GM21390 (cell line): ENCODE measurements at regions not wholly inside any gene's neighbourhood (a gene's known extent, or its start where the extent isn't known, plus 50 kb on each side); places are given as distances from the start of the nearest gene placed in this dataset.

Experiments used
- ATAC-seq: cut with Tn5 transposase; IDR thresholded peaks from one replicate; pipeline ENCODE4 v1.9.1; 2021; ENCODE audit not compliant: unreplicated experiment

DNA sequence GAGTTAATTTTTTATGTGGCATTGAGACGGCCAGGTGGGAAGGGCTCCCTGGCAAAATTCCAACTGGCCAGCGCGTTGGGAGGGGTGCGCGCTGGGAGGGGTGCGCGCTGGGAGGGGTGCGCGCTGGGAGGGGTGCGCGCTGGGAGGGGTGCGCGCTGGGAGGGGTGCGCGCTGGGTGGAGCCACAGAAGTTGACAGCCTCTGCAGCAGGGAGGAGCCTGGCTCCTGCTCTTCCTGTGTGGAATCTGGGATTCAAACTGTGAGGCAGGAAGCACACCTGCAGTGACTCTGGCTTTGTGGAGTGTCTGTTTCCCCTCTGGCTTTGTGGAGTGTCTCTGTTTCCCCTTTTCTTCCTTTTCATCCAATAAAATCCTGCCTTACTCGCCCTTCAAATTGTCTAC, 147.9 kb upstream of the CBLN2 start:
- ATAC-seq: no peak

DNA sequence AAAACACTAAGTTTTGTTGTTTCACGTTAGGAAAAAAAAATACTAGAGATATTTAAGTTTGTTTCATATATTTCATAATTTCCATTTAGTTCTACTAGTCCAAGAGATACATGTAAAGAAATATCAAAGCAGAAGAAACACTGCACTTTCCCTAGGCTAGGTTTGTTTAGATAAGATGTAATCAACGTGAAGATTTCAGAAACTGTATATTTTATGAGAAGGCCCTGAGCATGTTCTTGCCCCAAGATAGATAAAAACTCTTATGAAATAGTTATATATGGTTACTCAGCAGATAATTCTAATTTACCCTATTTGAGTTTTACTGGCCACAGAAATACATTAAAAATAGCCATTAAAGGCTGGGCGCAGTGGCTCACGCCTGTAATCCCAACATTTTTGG, 143.6 kb upstream of the CBLN2 start:
- no peak for ATAC-seq

DNA sequence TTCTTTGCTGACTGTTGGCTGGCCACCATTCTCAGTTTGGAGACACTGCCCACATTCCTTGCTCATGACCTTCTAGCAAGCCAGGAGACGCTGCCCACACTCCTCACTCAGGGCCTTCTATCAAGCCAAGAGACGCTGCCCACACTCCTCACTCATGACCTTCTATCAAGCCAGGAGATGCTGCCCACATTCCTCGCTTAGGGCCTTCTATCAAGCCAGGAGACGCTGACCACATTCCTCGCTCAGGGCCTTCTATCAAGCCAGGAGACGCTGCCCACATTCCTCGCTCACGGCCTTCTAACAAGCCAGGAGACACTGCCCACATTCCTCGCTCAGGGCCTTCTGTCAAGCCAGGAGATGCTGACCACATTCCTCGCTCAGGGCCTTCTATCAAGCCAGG, 131.3 kb upstream of the CBLN2 start:
- ATAC-seq: no peak

DNA sequence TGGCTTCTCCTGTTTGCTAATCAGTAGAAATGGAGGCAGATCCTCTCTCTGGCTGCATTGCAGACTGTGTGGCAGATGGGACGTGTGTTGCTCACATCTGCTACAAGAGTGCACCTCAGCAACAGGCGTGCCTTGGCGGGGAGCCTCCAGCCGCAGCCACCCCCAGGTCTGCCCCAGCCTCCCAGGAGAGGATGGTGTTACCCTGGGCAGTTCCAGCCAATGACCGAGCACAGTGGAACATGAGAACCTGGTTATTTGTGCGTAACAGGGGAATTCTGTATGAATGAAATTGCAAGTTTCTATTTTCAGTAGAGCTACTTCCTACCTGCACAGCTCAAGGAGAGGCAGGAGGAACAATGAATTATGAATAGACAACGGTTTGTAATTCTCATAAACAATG, 130.6 kb upstream of the CBLN2 start:
- peak; percentile 87 for ATAC-seq

DNA sequence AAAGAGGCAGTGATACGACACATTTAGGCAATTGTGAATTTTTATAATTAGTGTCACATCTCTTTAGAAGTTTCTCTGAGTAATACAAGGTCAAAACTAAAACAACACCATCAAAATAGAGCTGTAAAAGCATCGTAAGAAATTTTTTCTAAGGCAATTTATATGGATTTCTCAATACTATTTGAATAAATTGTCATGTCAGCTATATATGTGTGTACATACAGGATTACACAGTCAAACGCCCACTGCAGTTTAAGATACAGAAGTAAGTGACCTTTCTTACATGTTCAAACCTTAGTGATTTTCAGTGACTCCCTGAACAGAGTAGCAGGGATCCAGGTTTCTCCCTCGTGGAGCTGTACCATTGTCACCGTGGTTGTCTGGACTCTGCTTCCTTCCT, 129.1 kb upstream of the CBLN2 start:
- no peak for ATAC-seq

DNA sequence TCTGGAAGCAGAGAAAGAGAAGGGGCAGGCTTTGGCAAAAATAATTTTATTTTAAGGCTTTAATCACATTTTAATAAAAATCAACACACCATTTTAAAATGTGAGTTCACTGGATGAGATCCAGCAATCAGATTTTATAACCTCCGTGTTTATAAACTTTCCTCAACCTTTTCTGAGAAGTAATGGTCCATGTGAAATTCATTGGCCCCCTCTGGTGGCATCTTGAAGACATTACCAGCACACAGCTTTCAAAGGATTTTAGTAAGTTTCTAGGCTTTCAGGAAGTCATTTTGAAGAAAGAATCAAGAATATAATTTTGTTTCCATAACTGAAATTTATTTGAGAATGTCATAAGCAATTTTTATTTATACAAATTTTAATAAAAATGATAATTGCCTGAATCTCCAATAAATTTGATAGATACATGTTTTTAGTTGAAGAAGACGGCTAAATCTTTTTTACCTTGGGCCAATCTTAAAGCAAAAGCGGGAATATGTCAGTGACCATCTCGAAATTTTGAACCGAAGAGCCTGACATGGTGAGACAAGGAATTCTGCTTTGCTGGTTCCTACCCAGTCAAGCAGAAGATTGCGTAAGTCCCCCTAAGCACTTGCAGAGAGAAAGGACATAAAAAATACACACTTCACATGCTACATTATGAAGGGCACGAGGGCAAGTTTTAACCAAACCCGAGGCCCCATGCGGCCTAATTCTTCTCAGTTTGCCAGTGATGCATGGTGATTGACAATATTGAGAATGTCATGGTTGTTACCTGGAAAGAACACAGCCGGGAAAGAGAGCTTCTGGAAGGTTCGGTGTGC, 128.4 kb upstream of the CBLN2 start:
- ATAC-seq: peak; percentile 47

DNA sequence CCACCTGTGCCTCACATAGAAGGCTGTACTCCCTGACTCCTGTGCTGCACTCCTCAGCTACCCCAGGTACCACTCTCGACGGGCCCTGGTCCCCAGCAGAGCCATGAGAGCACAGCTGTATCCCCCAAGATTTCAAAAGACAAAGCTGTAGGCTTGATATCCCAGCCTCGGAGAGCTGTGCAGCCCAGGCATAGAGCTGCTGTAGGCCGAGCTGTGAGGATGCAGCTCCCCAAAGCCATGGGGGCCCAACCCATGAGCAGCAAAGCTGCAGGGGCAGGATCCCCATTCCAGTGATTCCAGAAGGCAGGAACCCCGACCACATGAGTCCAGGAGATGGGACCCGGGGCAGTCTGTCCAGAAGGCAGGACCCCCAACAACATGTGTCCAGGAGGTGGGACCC, 123.8 kb upstream of the CBLN2 start:
- no peak for ATAC-seq

DNA sequence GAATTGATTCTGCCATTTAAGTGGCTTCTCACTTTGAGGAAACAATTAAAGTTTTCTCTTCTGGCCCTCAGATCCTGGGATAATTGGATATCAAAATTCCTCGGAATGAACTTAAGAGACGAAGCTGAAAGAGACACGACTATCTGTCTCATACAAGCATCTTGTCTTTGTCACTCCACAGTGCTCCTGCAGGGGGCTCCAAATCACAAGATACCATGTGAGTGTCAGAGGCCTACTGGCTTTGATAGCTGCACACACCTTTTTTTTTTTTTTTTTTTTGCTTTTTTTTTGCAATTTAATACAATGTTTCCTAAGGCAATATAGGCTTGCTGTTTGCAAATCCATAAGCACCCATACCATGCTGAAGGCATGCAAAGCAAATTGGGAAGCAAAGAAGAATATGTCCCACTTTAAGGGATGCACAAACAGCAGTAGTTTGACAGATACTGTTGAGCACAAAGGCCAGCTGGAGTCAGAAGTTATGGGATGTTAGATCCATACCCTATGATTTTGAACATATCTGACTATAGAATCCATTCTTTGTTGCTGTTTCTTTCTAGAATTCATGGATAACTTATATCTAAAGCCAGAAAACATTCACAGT, 109.0 kb upstream of the CBLN2 start:
- peak; percentile 98 for ATAC-seq

DNA sequence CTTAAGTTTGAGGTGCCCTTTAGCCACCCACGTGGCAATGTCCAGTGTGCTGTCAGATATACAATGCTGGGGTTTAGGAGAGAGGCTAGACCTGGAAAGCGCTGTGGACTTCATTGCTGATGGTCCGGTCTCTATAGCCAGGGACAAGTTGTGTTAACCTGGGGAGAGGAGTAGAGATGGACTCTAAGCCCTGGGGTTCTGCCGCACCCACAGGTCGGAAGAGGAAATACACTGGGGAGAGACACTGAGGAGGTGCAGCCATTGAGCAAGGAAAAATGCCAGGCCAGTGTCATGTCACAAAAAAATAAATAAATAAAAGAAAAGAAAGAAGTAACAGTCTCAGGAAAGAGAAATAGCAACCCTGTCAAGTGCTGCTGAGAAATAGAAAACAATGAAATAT, 106.9 kb upstream of the CBLN2 start:
- no peak for ATAC-seq

DNA sequence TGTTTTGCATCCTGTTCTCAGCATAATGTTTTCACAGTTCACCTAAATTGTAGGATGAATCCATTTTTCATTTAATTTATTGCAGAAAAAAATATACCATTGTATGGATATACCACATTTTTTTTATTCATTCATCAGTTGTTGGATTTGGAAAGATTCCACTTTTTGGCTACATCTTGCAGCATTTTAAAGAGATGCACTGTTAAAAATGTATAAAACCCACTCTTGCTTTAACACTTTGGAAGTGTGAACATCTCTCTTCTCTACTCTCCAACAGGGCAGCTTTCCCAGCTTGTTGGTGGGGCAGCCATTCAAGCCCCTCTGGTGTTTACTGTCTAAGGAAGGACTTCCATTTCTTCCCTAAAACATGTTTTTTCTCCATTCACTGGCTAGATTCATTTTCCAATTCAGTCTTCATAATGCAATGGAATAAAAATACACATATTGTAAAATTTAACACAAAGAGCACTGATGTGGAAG, 104.4 kb upstream of the CBLN2 start:
- no peak for ATAC-seq

DNA sequence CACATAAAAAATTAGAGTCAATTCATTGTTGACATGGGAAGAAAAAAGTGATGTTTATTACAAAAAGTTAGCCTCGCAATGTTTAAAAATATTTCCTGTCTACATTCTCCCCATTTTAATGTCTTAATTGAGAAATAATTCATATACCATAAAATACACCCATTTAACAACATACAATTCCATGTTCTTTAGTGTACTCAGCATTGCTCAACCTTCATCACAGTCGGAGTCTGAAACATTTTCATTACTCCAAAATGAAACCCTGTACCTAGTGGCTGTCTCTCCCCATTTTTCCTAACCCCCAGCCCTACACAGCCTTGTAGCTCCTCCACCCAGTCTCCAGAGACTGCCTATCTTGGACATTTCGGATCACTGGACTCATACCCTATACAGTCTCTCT, 103.9 kb upstream of the CBLN2 start:
- no peak for ATAC-seq

DNA sequence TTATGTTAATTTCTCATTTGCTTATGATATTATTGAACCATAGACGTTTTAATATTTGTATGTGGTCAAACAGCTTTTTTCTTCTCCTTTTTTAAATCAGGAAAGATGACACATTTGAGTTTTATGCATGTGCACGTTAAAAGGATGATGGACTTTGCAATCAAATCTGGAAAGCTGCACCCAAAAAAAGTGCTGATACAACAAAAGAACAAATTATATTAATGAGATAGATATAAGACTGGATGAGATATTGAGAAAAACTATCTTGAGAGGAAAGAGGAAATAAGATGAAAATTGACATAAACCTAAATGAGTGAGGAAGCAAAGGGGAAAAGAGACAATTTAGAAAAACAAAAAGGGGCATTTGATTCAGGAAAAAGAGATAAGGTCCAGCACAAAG, 96.4 kb upstream of the CBLN2 start:
- no peak for ATAC-seq

DNA sequence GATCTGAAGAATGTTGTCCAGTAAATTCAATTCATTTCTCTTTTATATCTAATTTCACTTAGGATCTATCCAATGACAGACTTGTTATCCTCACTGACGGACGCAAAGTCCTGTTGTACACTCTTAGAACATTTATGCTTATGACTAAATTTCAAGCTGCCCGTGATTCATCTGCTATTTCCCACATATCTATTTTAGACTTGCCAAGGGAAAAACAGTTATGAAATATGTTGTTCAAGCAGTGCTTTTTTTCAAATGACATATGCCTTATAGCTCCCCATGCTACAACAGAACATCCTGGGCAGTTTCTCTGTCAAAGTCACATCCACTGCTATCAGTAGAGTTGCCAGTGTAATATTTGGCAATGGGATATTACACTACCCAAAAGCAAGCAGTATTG, 94.2 kb upstream of the CBLN2 start:
- no peak for ATAC-seq

DNA sequence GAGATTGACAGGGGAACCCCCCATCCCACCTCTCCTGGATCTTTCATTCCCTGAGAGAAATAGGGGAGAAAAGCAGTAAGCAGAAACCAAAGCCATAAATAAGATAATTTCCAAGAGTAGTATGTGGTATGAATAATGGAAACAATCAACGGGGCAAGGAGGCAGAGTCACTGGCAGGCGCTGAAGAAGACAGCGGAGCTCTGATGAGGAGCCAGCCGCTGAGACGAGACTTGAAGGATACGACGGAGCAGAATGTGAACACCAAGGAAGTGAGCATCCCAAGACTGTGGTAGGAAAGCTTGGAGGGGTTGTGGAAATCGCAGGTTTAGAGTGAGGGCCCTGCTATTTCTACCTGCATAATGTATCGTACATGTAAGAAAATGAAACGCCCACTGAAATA, 93.6 kb upstream of the CBLN2 start:
- no peak for ATAC-seq

DNA sequence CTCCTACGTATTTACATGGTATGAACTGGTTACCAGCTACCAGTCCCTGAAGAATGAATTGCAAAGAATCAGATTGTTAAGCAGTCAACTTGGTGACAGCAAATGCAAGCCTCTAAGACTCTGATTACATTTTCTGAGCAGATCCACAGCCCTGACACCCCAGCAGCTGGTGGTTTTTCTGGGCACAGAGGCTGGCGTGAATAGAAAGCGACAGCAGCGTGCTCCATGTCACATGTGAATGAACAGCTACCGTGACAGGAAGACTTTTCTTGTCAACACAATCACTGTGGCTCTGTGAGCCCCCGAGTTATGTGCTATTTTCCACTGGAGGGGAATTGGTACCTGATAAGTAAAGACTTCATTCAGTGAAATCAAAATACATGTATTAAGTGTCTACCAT, 93.2 kb upstream of the CBLN2 start:
- ATAC-seq: no peak

DNA sequence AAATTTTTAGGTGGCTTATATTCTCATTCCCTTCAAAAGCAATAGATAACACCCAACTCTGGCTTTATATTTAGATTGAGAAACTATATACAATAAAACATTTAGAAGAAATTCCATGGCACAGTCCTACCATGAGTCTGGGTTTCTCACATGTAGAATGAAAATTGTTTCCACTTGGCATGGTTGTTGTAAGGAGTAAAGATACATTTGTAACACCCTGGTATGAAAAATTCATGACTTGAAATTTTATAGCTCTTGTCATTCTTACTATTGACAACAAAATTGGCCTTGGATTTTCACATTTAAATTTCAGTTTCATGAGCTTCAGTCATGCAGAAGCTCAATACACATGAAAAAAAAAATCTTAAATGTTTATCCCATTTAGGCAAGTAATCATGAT, 92.5 kb upstream of the CBLN2 start:
- no peak for ATAC-seq

DNA sequence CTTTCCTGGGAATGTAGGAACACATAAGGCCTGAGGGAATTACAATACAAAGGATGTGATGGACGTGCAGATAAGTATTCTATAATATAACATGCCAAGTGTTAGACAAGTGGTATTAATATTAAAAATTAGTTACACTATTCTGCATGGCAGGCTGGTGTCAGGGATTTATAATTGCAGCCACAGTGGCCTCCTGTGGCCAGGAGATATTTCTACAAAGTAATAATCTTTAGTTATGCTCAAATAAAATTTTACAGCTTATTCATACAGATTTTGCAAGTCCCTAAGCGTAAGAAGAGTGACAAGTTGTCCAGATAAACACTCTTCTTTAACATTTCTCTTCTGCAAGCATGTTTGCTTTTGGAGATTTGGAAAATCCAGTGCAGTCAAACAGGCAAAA, 90.4 kb upstream of the CBLN2 start:
- no peak for ATAC-seq

DNA sequence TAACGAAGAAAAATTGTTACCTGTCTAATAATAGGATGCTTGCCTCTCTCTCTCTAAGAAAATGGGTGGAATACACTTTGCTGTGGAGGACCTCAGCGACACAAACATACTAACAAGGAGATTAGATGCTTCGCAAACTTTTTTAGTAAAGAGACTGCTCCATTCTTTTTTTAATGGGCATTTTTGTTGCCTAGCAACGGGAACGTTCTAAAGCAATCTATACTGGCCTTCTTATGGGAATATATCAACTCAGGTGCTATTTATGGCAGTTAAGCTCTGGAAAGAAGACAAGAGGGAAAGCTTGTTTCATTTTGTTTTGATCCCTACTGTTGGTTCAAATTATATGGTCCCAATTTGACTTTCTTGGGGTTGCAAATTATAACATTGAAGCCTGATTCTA, 86.8 kb upstream of the CBLN2 start:
- ATAC-seq: no peak

DNA sequence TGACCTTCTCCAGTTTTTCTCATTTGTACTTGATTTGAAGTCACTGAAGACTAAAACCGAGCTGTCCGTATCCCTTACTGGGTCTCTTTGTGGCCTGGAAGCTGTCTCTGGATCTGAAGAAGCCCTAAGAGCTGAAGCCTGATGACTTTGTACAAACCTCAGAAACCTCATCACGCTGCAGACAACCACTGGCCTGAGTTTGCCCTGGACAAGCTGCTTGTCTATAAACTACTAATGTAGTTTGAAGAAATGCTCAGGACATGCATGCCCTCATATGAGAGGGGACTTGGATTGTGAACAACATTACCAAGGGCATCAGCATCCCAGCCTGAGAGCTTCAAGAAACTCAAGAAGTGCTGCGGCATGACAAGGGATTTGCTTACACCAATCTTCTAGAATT, 79.3 kb upstream of the CBLN2 start:
- ATAC-seq: no peak

DNA sequence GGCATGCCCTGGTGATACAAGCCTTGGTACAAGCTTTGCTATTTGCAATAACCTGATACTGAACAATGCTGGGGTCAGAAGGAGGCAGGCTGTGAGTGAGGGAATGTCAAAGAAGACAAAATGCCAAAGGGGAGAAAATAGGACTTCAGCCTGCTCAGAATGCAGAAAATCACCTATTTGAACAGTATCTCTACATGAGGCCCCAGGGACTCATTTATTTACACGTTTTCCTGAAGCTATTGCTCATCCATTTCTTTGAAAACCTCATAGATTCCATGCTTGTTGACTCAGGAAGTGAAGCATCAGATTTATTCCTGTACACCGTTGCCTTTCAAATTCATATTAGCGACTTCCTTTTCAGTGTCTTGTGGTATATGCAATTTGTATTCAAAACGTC, 69.4 kb upstream of the CBLN2 start:
- no peak for ATAC-seq

DNA sequence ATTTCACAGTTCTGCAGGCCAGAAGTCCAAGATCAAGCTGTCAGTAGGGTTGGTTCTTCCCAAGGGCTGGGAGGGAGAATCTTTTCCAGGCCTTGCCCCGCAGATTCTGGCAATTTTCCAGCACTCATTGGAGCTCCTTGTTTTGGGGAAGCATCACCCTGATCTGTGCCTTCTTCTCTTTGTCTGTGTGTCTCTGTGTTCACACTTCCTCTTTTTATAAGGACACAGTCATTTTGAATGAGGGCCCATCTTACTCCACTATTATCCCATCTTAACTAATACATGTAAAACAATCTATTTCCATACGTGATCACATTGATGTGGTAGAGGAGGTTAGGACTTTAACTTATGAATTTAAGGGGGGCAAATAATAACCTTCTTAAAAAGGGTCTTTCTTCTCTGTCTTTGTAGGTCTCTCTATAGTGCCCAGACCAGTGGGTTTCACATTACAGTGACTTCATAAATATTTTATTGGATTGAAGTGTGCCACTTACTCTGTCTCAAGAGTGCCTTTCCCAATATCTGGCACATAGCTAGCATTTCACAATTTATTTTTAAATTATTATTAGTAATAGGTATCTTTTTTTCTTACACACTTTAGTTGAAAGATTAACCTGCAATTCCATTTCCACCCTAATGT, 68.9 kb upstream of the CBLN2 start:
- ATAC-seq: peak; percentile 65

DNA sequence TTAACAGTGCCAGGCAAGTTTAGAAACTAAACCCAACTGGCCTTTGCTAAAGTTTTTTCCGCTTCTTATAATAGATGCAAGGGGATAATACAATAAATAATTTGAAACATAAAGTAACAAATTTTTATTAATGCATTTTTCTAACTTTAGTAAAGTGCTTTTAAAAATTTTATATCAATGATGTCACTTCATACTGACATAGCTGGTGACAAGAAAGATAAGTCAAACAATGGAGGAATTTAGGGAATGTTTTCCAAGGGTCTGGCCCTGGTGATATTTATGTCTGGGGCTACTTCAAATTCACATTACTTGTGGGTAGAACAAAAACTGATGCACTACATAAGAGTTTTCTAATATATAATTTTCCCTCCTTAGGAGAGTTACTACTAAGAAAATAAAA, 61.2 kb upstream of the CBLN2 start:
- ATAC-seq: no peak
